ENCODE measurements at regions not wholly inside any gene's neighbourhood (a gene's known extent, or its start where the extent isn't known, plus 50 kb on each side); places are given as distances from the start of the nearest gene placed in this dataset.
"Not testable (repeated sequence)": the region's sequence is repeated elsewhere in the genome, so short reads cannot be mapped to it uniquely, and the experiment has no call there.

DNA sequence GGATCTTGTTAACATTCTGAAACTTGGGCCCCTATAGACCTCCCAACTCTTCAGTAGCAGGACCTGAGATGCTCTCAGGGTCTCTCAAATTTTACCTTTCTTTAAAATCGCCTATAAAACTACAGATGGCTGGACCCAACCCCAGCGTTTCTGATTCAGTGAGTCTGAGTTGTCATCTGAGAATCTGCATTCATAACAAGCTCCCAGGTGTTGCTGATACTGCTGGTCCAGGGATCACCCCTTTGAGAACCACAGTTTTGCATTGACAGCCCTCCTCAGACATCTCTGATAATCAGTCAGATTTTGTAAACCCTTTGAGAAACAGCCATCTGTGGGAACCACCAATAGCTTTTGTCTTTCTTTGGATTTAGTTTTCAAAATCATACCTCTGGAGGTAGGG lies 315.8 kb downstream of the CYRIA start:
- no peak overlapping the region for H3K4me3 ChIP-seq
- DNase-seq: no peak
- intact Hi-C loops (cut with DNase I): no loop called here
- no peak overlapping the region for H3K27ac ChIP-seq
- TF ChIP-seq POLR2AphosphoS5 (IDR thresholded peaks at IDR 0.05) (no peak), POLR2A (IDR thresholded peaks at IDR 0.05) (no peak), EP300 (IDR thresholded peaks at IDR 0.05) (no peak)
- TF ChIP-seq, protein P1, sequence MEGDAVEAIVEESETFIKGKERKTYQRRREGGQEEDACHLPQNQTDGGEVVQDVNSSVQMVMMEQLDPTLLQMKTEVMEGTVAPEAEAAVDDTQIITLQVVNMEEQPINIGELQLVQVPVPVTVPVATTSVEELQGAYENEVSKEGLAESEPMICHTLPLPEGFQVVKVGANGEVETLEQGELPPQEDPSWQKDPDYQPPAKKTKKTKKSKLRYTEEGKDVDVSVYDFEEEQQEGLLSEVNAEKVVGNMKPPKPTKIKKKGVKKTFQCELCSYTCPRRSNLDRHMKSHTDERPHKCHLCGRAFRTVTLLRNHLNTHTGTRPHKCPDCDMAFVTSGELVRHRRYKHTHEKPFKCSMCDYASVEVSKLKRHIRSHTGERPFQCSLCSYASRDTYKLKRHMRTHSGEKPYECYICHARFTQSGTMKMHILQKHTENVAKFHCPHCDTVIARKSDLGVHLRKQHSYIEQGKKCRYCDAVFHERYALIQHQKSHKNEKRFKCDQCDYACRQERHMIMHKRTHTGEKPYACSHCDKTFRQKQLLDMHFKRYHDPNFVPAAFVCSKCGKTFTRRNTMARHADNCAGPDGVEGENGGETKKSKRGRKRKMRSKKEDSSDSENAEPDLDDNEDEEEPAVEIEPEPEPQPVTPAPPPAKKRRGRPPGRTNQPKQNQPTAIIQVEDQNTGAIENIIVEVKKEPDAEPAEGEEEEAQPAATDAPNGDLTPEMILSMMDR (IDR thresholded peaks at IDR 0.05): no peak
- 38 to 44% methylated on average over 2 of the region's 2 CpGs for WGBS, 2 donors
- no peaks in the 10 kb centered on the region for H3K4me1 ChIP-seq
- H3K36me3 ChIP-seq: no peaks in the 10 kb centered on the region
- peaks cover 0 to 3% (median 1%) of the 10 kb centered on the region in 4 donors for H3K9me3 ChIP-seq
- no peaks in the 10 kb centered on the region for H3K27me3 ChIP-seq

DNA sequence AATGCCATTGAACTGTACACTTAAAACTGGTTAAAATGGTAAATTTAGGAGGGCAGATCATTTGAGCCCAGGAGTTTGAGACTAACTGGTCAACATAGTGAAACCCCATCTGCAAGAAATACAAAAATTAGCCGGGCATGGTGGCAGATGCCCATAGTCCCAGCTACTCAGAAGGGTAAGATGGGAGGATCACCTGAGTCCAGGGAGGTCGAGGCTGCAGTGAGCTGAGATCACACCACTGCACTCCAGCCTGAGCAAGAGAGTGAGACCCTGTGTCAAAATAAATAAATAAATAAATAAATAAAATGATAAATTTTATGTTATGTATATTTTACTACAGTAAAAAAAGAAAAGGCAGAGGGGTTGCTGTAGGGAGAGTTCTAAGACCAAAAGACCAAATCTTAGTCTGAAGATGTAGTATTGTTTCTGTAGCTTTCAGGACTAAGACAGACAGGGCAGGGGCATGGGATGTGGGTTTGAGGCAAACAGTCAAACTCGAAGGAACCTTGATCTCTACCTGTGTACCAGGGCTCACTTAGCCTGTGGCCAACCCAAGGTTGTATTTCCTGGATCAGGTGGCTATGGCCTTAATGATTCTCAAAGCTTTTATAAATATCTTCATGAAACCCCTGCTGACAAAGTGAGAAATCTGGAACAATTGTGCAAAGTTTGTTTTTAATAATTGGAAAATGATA lies 316.7 kb downstream of the CYRIA start:
- 46 to 66% methylated on average over 3 of the region's 3 CpGs for WGBS, 2 donors
- intact Hi-C loops (cut with DNase I): no loop called here

DNA sequence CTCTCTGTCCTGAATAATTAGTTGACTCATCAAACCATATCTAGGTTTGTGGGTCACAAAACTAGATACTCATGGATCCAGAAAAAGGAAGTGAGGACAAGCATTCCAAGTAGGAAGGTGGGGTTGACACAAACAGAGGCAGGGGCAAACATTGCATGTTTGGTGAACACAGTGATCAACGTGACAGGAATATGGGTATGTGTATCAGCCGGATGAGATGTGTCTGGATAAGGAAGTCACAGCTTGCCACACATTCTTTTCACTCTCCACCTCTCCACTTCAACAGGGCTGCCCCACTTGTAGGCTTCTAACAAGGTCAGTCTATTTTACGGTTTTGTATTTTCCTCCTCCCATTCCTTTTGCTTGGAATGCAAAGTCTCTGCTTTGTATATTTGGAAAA lies 319.0 kb downstream of the CYRIA start:
- 80 to 82% methylated on average over 3 of the region's 3 CpGs for WGBS, 2 donors
- Histone ChIP-seq H3K27me3 (no peaks in the 10 kb centered on the region), H3K4me3 (no peak overlapping the region), H3K27ac (no peak overlapping the region), H3K9me3 (peaks cover 0 to 3% (median 1%) of the 10 kb centered on the region in 4 donors), H3K4me1 (no peaks in the 10 kb centered on the region), H3K36me3 (no peaks in the 10 kb centered on the region)
- TF ChIP-seq POLR2A (IDR thresholded peaks at IDR 0.05) (no peak), POLR2AphosphoS5 (IDR thresholded peaks at IDR 0.05) (no peak), EP300 (IDR thresholded peaks at IDR 0.05) (no peak)
- TF ChIP-seq, protein P1 (IDR thresholded peaks at IDR 0.05): no peak
- no peak for DNase-seq
- intact Hi-C loops (cut with DNase I): no loop called here

More for the DNA sequence above, 316.7 kb downstream of the CYRIA start:
- H3K27ac ChIP-seq: no peak overlapping the region
- TF ChIP-seq, protein P1 (IDR thresholded peaks at IDR 0.05): no peak
- no peak for TF ChIP-seq EP300 (IDR thresholded peaks at IDR 0.05)
- no peaks in the 10 kb centered on the region for H3K4me1 ChIP-seq
- H3K36me3 ChIP-seq: no peaks in the 10 kb centered on the region
- H3K9me3 ChIP-seq: peaks cover 0 to 3% (median 1%) of the 10 kb centered on the region in 4 donors
- DNase-seq: no peak
- no peaks in the 10 kb centered on the region for H3K27me3 ChIP-seq
- no peak overlapping the region for H3K4me3 ChIP-seq

DNA sequence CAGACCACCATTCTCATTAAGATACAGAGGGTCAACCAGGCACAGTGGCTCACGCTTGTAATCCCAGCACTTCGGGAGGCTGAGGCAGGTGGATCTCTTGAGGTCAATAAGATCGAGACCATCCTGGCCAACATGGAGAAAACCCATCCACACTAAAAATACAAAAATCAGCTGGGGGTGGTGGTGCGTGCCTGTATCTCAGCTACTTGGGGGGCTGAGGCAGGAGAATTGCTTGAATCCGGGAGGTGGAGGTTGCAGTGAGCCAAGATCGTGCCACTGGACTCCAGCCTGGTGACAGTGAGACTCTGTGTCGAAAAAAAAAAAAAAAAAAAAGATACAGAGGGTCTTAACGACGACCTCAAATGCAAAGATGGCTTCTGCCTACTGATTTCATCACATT lies 320.4 kb downstream of the CYRIA start:
- WGBS, 2 donors: 90 to 93% methylated on average over 9 of the region's 9 CpGs
- H3K27ac ChIP-seq; H3K4me1 ChIP-seq; intact Hi-C loops (cut with DNase I); H3K4me3 ChIP-seq; H3K9me3 ChIP-seq; H3K27me3 ChIP-seq; H3K36me3 ChIP-seq; DNase-seq: not testable (repeated sequence)

DNA sequence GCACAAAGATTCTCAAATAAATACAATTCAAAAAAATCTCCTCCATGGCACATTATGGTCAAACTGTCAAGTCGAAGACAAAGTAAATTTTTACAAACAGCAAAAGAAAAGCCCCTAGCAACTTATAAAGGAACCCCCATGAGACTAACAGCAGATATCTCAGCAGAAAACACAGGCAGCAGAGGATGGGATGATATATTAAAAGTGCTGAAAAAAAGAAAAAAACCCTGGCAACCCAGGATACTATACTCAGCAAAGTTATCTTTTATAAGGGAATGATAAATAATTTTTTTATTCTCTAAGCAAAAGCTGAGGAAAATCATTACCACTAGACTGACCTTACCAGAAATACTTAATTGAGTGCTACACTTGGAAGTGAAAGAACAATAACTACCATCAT lies 326.4 kb downstream of the CYRIA start:
- Histone ChIP-seq H3K27me3 (no peaks in the 10 kb centered on the region), H3K4me3 (no peak overlapping the region), H3K36me3 (no peaks in the 10 kb centered on the region), H3K4me1 (no peaks in the 10 kb centered on the region), H3K27ac (no peak overlapping the region), H3K9me3 (peaks cover 0 to 2% (median 0%) of the 10 kb centered on the region in 4 donors)
- intact Hi-C loops (cut with DNase I): no loop called here
- no peak for TF ChIP-seq POLR2AphosphoS5 (IDR thresholded peaks at IDR 0.05)
- TF ChIP-seq EP300 (IDR thresholded peaks at IDR 0.05): no peak
- TF ChIP-seq, protein P1 (IDR thresholded peaks at IDR 0.05): no peak
- no peak for TF ChIP-seq POLR2A (IDR thresholded peaks at IDR 0.05)
- DNase-seq: no peak
- WGBS, 2 donors: 81 to 90% methylated on average over 1 of the region's 1 CpG

Measured in sigmoid colon (tissue), 6 donors.